ENCODE measurements at regions not wholly inside any gene's neighbourhood (a gene's known extent, or its start where the extent isn't known, plus 50 kb on each side); places are given as distances from the start of the nearest gene placed in this dataset.
"Not testable (repeated sequence)": the region's sequence is repeated elsewhere in the genome, so short reads cannot be mapped to it uniquely, and the experiment has no call there.

- peaks cover 7 to 17% of the 10 kb centered on the region in 2 donors for H3K9me3 Mint-ChIP-seq
- H3K27ac Mint-ChIP-seq: peak overlapping the region; percentile 24 to 33
- H3K36me3 Mint-ChIP-seq (ENCODE audit: insufficient read depth): no peaks in the 10 kb centered on the region
- DNase-seq: no peak
- ATAC-seq (replicated peaks): no peak
- peak overlapping the region; percentile 1 to 22 for H3K4me3 Mint-ChIP-seq
- peaks cover 0 to 2% of the 10 kb centered on the region in 2 donors for H3K4me1 Mint-ChIP-seq (ENCODE audit: low read depth in 2 of 2)
- H3K27me3 Mint-ChIP-seq: no peaks in the 10 kb centered on the region
These were observed 268.8 kb downstream of the IKZF2 start for GRCh38 chr2:212882626-212883025.

- not testable (repeated sequence) for H3K4me3 Mint-ChIP-seq; H3K27ac Mint-ChIP-seq; H3K36me3 Mint-ChIP-seq (ENCODE audit: insufficient read depth); H3K27me3 Mint-ChIP-seq; ATAC-seq (replicated peaks); H3K4me1 Mint-ChIP-seq (ENCODE audit: low read depth in 2 of 2); DNase-seq; H3K9me3 Mint-ChIP-seq
These were observed 274.9 kb downstream of the IKZF2 start for GRCh38 chr2:212876556-212876955.

GRCh38 chr2:212875950-212876349 is 275.5 kb downstream of the IKZF2 start:
- H3K4me1 Mint-ChIP-seq (ENCODE audit: low read depth in 2 of 2); H3K36me3 Mint-ChIP-seq (ENCODE audit: insufficient read depth); H3K27me3 Mint-ChIP-seq; H3K9me3 Mint-ChIP-seq; H3K27ac Mint-ChIP-seq; ATAC-seq (replicated peaks); H3K4me3 Mint-ChIP-seq; DNase-seq: not testable (repeated sequence)

GRCh38 chr2:212873256-212873655 is 278.2 kb downstream of the IKZF2 start:
- no peaks in the 10 kb centered on the region for H3K36me3 Mint-ChIP-seq (ENCODE audit: insufficient read depth)
- no peaks in the 10 kb centered on the region for H3K27me3 Mint-ChIP-seq
- no peak overlapping the region for H3K4me3 Mint-ChIP-seq
- no peak for ATAC-seq (replicated peaks)
- DNase-seq: no peak
- no peaks in the 10 kb centered on the region for H3K4me1 Mint-ChIP-seq (ENCODE audit: low read depth in 2 of 2)
- H3K9me3 Mint-ChIP-seq: peaks cover 0 to 7% of the 10 kb centered on the region in 2 donors
- H3K27ac Mint-ChIP-seq: no peak overlapping the region

GRCh38 chr2:212871597-212871996 is 279.8 kb downstream of the IKZF2 start:
- no peak overlapping the region for H3K27ac Mint-ChIP-seq
- ATAC-seq (replicated peaks) (no peak), DNase-seq (no peak)
- H3K27me3 Mint-ChIP-seq: no peaks in the 10 kb centered on the region
- H3K9me3 Mint-ChIP-seq: peaks cover 0 to 7% of the 10 kb centered on the region in 2 donors
- no peaks in the 10 kb centered on the region for H3K36me3 Mint-ChIP-seq (ENCODE audit: insufficient read depth)
- no peak overlapping the region for H3K4me3 Mint-ChIP-seq
- no peaks in the 10 kb centered on the region for H3K4me1 Mint-ChIP-seq (ENCODE audit: low read depth in 2 of 2)

GRCh38 chr2:212864186-212864585 is 287.2 kb downstream of the IKZF2 start:
- H3K27me3 Mint-ChIP-seq: no peaks in the 10 kb centered on the region

GRCh38 chr2:212863185-212863588 is 288.2 kb downstream of the IKZF2 start:
- Mint-ChIP-seq H3K27me3 (no peaks in the 10 kb centered on the region), H3K36me3 (ENCODE audit: insufficient read depth) (no peaks in the 10 kb centered on the region), H3K4me1 (ENCODE audit: low read depth in 2 of 2) (peaks cover 0 to 2% of the 10 kb centered on the region in 2 donors), H3K9me3 (peaks cover 8 to 20% of the 10 kb centered on the region in 2 donors), H3K27ac (no peak overlapping the region), H3K4me3 (no peak overlapping the region)
- DNase-seq: peak in 1 of 3 experiments; percentile 2
- ATAC-seq (replicated peaks): peak; percentile 35

More at GRCh38 chr2:212864186-212864585, 287.2 kb downstream of the IKZF2 start:
- no peak for ATAC-seq (replicated peaks)
- H3K4me1 Mint-ChIP-seq (ENCODE audit: low read depth in 2 of 2): no peaks in the 10 kb centered on the region
- H3K27ac Mint-ChIP-seq: no peak overlapping the region
- H3K36me3 Mint-ChIP-seq (ENCODE audit: insufficient read depth): no peaks in the 10 kb centered on the region
- H3K9me3 Mint-ChIP-seq: peaks cover 8 to 19% of the 10 kb centered on the region in 2 donors
- H3K4me3 Mint-ChIP-seq: no peak overlapping the region
- no peak for DNase-seq

- no peaks in the 10 kb centered on the region for H3K27me3 Mint-ChIP-seq
- ATAC-seq (replicated peaks) (no peak), DNase-seq (no peak)
- peaks cover 5 to 14% of the 10 kb centered on the region in 2 donors for H3K9me3 Mint-ChIP-seq
- H3K4me1 Mint-ChIP-seq (ENCODE audit: low read depth in 2 of 2): peaks cover 0 to 2% of the 10 kb centered on the region in 2 donors
- no peaks in the 10 kb centered on the region for H3K36me3 Mint-ChIP-seq (ENCODE audit: insufficient read depth)
- no peak overlapping the region for H3K27ac Mint-ChIP-seq
- H3K4me3 Mint-ChIP-seq: no peak overlapping the region
These were observed 292.9 kb downstream of the IKZF2 start for GRCh38 chr2:212858496-212858895.

GRCh38 chr2:212854771-212855170 is 296.6 kb downstream of the IKZF2 start:
- H3K36me3 Mint-ChIP-seq (ENCODE audit: insufficient read depth): no peaks in the 10 kb centered on the region
- DNase-seq: no peak
- H3K27ac Mint-ChIP-seq: no peak overlapping the region
- H3K4me3 Mint-ChIP-seq: no peak overlapping the region
- no peak for ATAC-seq (replicated peaks)
- no peaks in the 10 kb centered on the region for H3K27me3 Mint-ChIP-seq
- peaks cover 0 to 2% of the 10 kb centered on the region in 2 donors for H3K4me1 Mint-ChIP-seq (ENCODE audit: low read depth in 2 of 2)
- H3K9me3 Mint-ChIP-seq: peaks cover 3 to 7% of the 10 kb centered on the region in 2 donors

GRCh38 chr2:212854116-212854515 is 297.3 kb downstream of the IKZF2 start:
- H3K4me3 Mint-ChIP-seq: no peak overlapping the region
- no peaks in the 10 kb centered on the region for H3K27me3 Mint-ChIP-seq
- H3K4me1 Mint-ChIP-seq (ENCODE audit: low read depth in 2 of 2): peaks cover 0 to 2% of the 10 kb centered on the region in 2 donors
- H3K36me3 Mint-ChIP-seq (ENCODE audit: insufficient read depth): no peaks in the 10 kb centered on the region
- DNase-seq: no peak
- H3K27ac Mint-ChIP-seq: no peak overlapping the region
- no peak for ATAC-seq (replicated peaks)
- peaks cover 3 to 7% of the 10 kb centered on the region in 2 donors for H3K9me3 Mint-ChIP-seq

- Mint-ChIP-seq H3K9me3 (no peaks in the 10 kb centered on the region), H3K4me3 (no peak overlapping the region), H3K27me3 (no peaks in the 10 kb centered on the region), H3K36me3 (ENCODE audit: insufficient read depth) (no peaks in the 10 kb centered on the region), H3K4me1 (ENCODE audit: low read depth in 2 of 2) (peaks cover 0 to 5% of the 10 kb centered on the region in 2 donors), H3K27ac (no peak overlapping the region)
- no peak for ATAC-seq (replicated peaks)
- no peak for DNase-seq
These were observed 305.5 kb downstream of the IKZF2 start for GRCh38 chr2:212845941-212846340.

GRCh38 chr2:212843409-212844199 is 305.0 kb upstream of the ERBB4 start:
- ATAC-seq (replicated peaks) (no peak), DNase-seq (no peak)
- H3K27me3 Mint-ChIP-seq: no peaks in the 10 kb centered on the region
- H3K27ac Mint-ChIP-seq: no peak overlapping the region
- H3K36me3 Mint-ChIP-seq (ENCODE audit: insufficient read depth): no peaks in the 10 kb centered on the region
- no peaks in the 10 kb centered on the region for H3K9me3 Mint-ChIP-seq
- H3K4me3 Mint-ChIP-seq: no peak overlapping the region
- H3K4me1 Mint-ChIP-seq (ENCODE audit: low read depth in 2 of 2): peaks cover 0 to 5% of the 10 kb centered on the region in 2 donors

- no peak for ATAC-seq (replicated peaks)
- Mint-ChIP-seq H3K27ac (no peak overlapping the region), H3K9me3 (no peaks in the 10 kb centered on the region), H3K4me3 (no peak overlapping the region), H3K27me3 (no peaks in the 10 kb centered on the region), H3K4me1 (ENCODE audit: low read depth in 2 of 2) (peaks cover 0 to 5% of the 10 kb centered on the region in 2 donors), H3K36me3 (ENCODE audit: insufficient read depth) (no peaks in the 10 kb centered on the region)
- DNase-seq: no peak
These were observed 304.1 kb upstream of the ERBB4 start for GRCh38 chr2:212842544-212843185.

- Mint-ChIP-seq H3K4me1 (ENCODE audit: low read depth in 2 of 2) (peaks cover 0 to 5% of the 10 kb centered on the region in 2 donors), H3K36me3 (ENCODE audit: insufficient read depth) (no peaks in the 10 kb centered on the region), H3K27me3 (no peaks in the 10 kb centered on the region)
These were observed 302.9 kb upstream of the ERBB4 start for GRCh38 chr2:212841460-212841859.

More at GRCh38 chr2:212841460-212841859, 302.9 kb upstream of the ERBB4 start:
- ATAC-seq (replicated peaks) (no peak), DNase-seq (no peak)
- Mint-ChIP-seq H3K27ac (no peak overlapping the region), H3K9me3 (no peaks in the 10 kb centered on the region), H3K4me3 (no peak overlapping the region)

Data from effector memory CD8-positive, alpha-beta T cell (primary cell).